Caki2 (cell line): ENCODE measurements at regions not wholly inside any gene's neighbourhood (a gene's known extent, or its start where the extent isn't known, plus 50 kb on each side); places are given as distances from the start of the nearest gene placed in this dataset.

Experiments
- DNase-seq: peaks from one replicate; pipeline ENCODE4 v3.0.0-alpha.2; 2015; ENCODE audit warnings: low read depth
- in situ Hi-C: cut with HindIII; loops from 2 replicates; pipeline ENCODE4 v1.10.0; 2016; ENCODE audit warnings: low sequenced_read_pairs, low pct_unique_long_range_greater_than_20kb, mixed read lengths

- in situ Hi-C loops: no loop called here
- no peak for DNase-seq
These were observed 255.0 kb downstream of the ICOS start for GRCh38 chr2:204191574-204191973.

GRCh38 chr2:204195498-204195897 lies 258.9 kb downstream of the ICOS start:
- no peak for DNase-seq
- in situ Hi-C loops: no loop called here

GRCh38 chr2:204197336-204198005 lies 260.9 kb downstream of the ICOS start:
- DNase-seq: no peak
- in situ Hi-C loops: no loop called here

GRCh38 chr2:204199357-204199756 lies 262.8 kb downstream of the ICOS start:
- no peak for DNase-seq
- in situ Hi-C loops: no loop called here

- in situ Hi-C loops: no loop called here
- no peak for DNase-seq
These were observed 264.9 kb downstream of the ICOS start for GRCh38 chr2:204201507-204201906.

GRCh38 chr2:204202253-204202652 lies 265.7 kb downstream of the ICOS start:
- DNase-seq: no peak
- in situ Hi-C loops: no loop called here

GRCh38 chr2:204203704-204204103 lies 267.1 kb downstream of the ICOS start:
- no peak for DNase-seq
- in situ Hi-C loops: no loop called here

- in situ Hi-C loops: no loop called here
- DNase-seq: no peak
These were observed 268.5 kb downstream of the ICOS start for GRCh38 chr2:204205082-204205481.

- in situ Hi-C loops: no loop called here
- DNase-seq: no peak
These were observed 269.0 kb downstream of the ICOS start for GRCh38 chr2:204205538-204205937.

- in situ Hi-C loops: no loop called here
- DNase-seq: no peak
These were observed 271.3 kb downstream of the ICOS start for GRCh38 chr2:204207866-204208265.

- in situ Hi-C loops: no loop called here
- no peak for DNase-seq
These were observed 277.0 kb downstream of the ICOS start for GRCh38 chr2:204213588-204213987.

- no peak for DNase-seq
- in situ Hi-C loops: no loop called here
These were observed 281.5 kb downstream of the ICOS start for GRCh38 chr2:204218040-204218439.

- in situ Hi-C loops: no loop called here
These were observed 282.6 kb downstream of the ICOS start for GRCh38 chr2:204219196-204219595.

GRCh38 chr2:204220896-204221295 lies 284.3 kb downstream of the ICOS start:
- in situ Hi-C loops: no loop called here

More at GRCh38 chr2:204219196-204219595, 282.6 kb downstream of the ICOS start:
- DNase-seq: no peak

GRCh38 chr2:204223046-204223445 lies 286.5 kb downstream of the ICOS start:
- DNase-seq: no peak
- in situ Hi-C loops: no loop called here

More at GRCh38 chr2:204220896-204221295, 284.3 kb downstream of the ICOS start:
- DNase-seq: no peak

- no peak for DNase-seq
- in situ Hi-C loops: no loop called here
These were observed 287.0 kb downstream of the ICOS start for GRCh38 chr2:204223544-204223943.

- in situ Hi-C loops: no loop called here
- no peak for DNase-seq
These were observed 289.1 kb downstream of the ICOS start for GRCh38 chr2:204225671-204226073.

- in situ Hi-C loops: no loop called here
- DNase-seq: no peak
These were observed 289.8 kb downstream of the ICOS start for GRCh38 chr2:204226305-204226880.

- in situ Hi-C loops: no loop called here
- DNase-seq: no peak
These were observed 291.8 kb downstream of the ICOS start for GRCh38 chr2:204228169-204228886.

GRCh38 chr2:204234248-204234647 lies 297.7 kb downstream of the ICOS start:
- in situ Hi-C loops: no loop called here
- no peak for DNase-seq
